ACHN (cell line): ENCODE measurements at regions not wholly inside any gene's neighbourhood (a gene's known extent, or its start where the extent isn't known, plus 50 kb on each side); places are given as distances from the start of the nearest gene placed in this dataset.
"Not testable (repeated sequence)": the region's sequence is repeated elsewhere in the genome, so short reads cannot be mapped to it uniquely, and the experiment has no call there.

Source experiments
- DNase-seq: peaks from one replicate; pipeline ENCODE4 v3.0.0-alpha.2; 2015
- in situ Hi-C: cut with HindIII; loops from 2 replicates; pipeline ENCODE4 v1.10.0; 2017; ENCODE audit warnings: low sequenced_read_pairs, low pct_ligation_motif_present, low pct_unique_long_range_greater_than_20kb

DNA sequence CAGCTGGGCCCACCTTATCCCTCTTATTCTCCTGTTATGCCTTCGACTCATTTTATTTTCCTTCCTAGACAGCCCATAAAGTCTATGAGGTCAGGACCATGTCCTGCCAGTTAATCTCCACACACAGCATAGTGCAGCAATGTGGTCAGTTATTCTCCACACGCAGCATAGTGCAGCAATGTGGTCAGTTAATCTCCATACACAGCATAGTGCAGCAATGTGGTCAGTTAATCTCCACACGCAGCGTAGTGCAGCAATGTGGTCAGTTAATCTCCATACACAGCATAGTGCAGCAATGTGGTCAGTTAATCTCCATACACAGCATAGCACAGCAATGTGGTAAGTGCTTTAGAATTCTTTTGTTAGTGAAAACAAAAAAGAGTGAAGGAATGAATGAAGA lies 77.8 kb downstream of the TEX36 start:
- no peak for DNase-seq

DNA sequence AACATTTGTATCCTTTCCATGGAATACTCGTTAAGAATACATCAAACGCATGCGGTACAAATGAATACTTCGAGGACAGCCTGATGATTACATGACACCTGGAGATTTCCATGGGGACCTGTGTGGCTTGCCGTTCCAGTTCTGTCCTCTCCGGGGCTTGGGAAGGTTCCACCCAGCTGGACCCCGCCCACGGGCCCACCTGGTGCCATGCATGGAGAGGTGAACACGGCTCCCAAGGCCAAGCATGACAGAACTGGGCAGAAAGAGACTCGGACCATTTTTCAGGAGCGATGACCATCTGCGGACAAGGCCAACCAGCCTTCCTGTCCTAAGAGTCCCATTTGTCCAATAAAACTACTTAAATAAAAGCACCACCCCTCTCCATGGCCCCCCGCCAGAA lies 80.1 kb downstream of the TEX36 start:
- DNase-seq = no peak

More for the DNA sequence above, 77.8 kb downstream of the TEX36 start:
- in situ Hi-C loops = no loop called here

DNA sequence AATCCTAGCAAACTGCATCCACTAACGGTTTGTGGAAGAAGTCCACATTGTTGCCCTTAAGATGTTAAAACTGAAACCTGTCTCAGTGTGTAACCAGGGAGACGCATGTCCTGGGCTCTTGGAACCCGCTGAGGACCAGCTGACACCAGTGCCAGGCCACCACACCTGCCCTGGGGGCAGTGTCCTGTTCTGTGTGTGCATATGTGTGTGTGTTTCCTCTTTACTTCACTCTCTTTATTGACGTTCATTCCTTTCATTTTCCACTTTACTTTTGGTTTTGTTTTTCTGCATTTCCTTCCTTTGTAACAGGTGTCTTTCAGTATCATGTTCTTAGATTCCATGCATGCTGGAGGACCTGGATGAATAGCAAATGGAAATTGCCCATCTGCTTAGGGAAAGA lies 83.8 kb downstream of the TEX36 start:
- DNase-seq = no peak
- in situ Hi-C loops = no loop called here

More for the DNA sequence above, 80.1 kb downstream of the TEX36 start:
- in situ Hi-C loops = no loop called here

DNA sequence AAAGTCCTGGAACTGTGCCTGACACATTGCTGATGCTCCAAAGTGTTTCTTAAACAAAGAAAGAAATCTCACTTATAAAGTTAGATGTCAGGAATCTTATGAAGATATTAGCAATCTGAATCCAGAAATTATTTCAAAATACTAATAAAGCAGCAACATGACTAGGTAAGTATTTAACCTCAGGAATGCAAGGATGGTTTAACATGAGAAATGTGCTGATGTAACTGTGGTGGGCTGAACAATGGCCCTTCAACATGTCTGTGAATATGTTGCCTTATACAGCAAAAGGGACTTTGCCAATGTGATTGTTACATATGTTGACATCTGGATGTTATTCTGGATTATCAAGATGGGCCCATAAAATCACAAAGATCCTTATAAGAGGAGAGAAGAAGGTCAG lies 87.1 kb downstream of the TEX36 start:
- in situ Hi-C loops = no loop called here
- no peak for DNase-seq

DNA sequence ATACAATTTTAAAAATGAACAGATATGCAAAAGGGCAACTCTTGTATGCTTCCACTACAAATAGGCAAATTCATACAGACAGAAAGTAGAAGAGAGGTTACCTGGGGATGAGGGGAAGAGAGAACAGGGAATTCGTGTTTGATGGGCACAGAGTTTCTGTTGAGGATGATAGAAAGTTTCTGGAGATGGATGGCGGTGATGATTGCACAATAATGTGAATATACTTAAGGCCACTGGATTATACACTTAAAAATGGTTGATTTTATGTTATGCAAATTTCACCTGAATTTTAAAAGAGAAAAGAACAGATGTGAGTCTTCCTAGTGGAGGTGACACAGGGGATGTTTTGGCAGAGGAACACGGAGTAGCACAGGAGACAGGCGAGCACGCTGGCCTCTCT lies 89.3 kb downstream of the TEX36 start:
- in situ Hi-C loops = no loop called here
- no peak for DNase-seq

DNA sequence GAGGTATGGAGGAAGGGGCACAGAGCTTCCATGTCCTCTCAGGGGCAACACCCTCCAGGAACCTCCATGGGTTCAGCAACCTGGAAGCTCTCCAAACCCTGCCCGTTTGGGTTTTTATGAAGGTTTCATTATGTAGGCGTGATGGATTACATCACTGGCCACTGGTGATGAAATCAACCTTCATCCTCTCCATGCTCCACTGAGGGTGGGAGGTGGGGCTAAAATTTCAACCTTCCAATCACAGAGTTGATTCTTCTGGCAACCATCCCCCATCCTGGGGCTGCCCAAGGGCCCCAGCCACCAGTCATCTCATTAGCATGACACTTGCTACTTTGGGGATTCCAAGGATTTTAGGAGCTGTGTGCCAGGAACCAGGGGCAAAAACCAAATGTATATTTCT lies 90.1 kb downstream of the TEX36 start:
- in situ Hi-C loops = no loop called here
- no peak for DNase-seq

DNA sequence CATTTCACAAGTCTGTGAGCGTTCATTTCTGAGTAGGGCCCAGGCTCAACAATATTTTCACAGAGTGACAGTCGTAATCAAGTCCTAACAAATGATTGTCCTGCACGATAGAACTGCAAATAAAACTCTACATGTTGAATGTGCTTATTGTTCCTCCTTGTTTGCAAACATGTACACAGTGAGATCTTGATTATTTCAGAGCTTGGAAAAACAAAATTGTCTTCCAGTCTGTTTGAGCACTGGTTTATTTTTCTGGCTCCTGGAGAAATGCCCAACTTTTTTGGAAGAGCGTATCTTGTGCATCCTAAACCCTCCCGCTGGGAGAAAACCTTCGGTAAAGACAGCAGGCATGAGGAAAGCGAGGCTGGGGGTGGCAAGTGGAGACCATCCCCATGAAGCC lies 91.1 kb downstream of the TEX36 start:
- in situ Hi-C loops = no loop called here
- no peak for DNase-seq

DNA sequence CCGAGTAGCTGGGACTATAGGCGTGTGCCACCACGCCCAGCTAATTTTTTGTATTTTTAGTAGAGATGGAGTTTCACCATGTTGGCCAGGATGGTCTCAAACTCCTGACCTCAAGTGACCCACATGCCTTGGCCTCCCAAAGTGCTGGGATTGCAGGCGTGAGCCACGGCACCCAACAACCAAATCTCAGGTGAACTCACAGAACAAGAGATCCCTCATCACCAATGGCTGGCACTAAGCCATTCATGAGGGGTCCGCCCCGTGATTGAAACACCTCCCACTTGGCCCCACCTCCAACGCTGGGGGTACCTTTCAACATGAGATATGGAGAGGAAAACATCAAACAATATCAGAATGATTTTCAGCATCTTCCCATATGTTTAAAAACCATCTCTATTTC lies 94.2 kb downstream of the TEX36 start:
- in situ Hi-C loops, DNase-seq: not testable (repeated sequence)

DNA sequence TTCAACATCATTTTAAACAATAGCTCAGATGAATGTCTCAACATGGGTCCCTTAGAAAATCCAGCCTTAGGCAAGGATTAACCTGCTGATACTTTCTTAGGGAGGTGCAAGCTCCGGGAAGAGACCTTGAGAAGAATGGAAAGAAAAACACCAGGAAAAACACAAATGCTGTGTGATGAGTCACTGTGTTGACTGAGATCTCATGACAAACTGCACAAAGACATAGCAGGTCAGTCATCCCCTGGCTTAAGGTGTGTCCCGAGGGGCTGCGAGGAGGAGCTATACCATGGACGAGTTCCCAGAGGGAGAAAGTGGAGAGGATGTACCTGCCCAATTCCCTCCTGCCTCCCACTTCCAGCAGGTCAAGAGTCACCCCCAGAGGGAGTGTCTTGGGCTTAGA lies 98.0 kb downstream of the TEX36 start:
- in situ Hi-C loops = no loop called here
- DNase-seq = no peak

DNA sequence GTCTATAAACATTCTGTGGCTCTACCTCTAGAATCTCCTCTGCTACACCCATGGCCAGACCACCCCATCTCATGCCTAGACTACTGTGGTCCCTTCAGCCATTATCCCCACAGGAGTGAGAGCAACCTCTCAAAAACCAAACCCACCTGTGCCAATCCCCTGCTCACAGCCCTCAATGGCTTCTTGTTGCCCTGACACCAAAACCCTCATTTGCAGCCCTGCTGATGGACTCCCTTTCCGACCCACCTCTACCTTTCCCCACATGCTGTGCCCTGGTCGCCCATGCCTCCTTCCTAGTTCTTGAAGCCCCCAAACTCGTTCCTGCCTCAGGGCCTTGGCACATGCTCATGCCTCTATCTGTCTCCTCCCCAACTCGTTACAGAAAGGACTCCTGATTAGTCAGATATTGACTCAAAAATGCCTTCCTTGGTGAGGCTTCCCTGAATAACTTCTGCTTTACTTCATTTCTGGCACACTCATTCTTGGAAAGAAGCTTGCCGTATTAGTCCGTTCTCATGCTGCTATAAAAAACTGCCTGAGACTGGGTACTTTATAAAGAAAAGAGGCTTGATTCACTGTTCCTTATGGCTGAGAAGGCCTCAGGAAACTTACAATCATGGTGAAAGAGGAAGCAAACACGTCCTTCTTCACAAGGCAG lies 104.2 kb downstream of the TEX36 start:
- no peak for DNase-seq
- in situ Hi-C loops = no loop called here

DNA sequence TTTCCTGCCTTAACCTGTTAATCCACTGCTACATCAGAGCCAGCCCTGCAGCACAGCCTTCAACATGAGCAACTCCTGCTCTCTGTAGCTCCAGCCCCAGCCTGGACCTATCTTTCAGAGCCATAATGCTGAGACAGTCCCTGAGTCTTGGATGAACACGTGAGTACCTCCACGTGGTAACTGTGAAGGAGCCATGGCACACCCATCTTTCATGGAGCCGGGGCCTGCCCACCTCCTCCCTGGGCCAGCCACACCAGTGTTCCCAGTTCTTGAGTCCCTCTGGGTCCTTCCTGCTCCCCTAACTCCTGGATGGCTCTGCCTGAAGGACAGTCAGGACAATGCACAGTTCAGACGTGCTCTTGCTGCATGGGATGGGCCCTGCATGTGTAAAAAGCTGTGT lies 107.1 kb downstream of the TEX36 start:
- DNase-seq = no peak
- in situ Hi-C loops = no loop called here

DNA sequence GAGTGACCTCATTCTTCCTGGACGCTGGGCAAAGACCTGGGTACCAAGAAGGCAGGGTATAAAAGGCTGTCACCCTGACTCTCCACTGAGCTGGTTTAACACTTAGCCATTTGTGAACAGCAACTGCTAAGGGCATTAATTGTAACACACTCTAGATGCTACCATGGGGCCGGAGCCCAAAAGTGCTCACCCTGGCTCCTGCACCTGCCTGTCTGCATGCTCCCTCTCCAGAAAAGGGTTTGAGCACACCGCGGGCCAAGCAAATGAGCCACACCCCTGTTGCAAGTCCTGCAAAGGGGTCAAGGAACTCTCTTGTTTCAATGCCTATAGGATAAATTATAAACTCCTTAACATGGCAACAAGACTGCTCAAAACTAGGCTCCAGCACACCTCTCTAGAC lies 114.8 kb downstream of the TEX36 start:
- DNase-seq = no peak
- in situ Hi-C loops = no loop called here

DNA sequence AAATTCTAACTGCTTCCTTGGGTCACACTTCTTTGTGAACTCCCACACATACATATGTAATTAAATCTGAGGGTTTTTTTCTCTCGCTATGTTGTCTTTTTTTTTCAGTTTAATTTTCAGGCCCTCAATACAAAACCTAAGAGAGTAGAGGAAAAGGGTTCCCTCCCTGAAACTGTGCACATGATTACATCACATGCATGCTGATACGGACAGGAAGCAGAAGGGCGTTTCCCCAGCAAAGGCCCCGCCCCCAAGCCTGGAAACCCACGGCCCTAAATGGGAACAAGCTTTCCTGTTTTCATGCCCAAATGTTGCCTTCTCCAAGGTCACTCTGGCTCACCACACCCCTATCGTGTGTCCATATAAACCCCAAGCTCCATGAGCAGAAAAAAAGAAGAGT lies 115.4 kb downstream of the TEX36 start:
- in situ Hi-C loops = no loop called here
- no peak for DNase-seq

DNA sequence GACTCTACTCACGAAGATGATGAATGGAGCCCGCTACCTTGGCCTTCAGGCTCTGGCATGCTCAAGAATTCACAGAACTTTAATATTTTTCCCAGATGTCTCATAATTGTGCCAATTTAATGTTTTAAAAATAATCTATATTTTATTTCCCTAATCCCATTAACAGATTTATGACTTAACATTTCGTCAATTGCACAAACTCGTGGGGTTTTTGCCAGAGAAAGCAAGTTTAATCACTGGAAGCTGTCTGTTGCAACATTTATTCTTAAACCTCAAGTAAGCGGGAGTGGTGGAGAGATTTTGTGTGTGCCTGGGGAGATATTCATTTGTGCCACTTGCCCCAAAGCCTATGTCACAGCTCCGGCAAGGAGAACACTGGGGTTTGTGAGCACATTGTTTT lies 117.9 kb downstream of the TEX36 start:
- in situ Hi-C loops = no loop called here
- DNase-seq = no peak

DNA sequence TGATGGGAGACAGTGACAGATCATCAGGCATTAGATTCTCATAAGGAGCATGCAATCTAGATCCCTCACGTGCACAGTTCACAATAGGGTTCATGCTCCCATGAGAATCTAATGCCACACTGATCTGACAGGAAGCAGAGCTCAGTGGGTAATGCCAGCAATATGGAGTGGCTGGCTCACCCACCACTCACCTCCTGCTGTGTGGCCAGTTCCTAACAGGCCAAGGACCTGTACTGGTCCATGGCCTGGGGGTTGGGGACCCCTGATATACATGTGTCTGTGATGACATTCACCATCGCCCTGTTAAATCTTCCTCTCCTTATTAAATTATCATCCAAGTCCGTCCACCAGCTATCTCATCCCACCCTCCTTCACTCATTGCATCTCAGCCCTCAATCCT lies 118.4 kb downstream of the TEX36 start:
- in situ Hi-C loops = no loop called here
- DNase-seq = no peak

DNA sequence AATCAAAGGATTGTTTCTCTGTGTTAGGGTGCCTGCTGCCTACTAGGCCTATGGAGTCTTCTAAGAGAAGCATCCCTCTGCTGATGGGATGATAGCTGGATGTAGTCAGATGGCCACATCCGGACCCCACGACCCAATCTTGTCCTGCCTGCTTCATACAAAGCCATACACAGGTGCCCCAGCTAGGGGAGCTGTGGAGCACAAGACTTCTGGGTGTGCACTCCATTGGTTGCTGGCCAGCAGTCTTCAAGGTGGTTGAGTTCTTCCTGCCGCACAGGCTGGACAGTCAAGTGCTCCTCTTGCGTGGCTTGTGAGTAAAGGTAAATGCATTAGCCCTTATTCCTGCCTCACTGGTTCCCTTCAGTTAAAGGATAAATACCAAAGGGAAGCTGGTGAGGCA lies 120.2 kb downstream of the TEX36 start:
- in situ Hi-C loops = no loop called here
- no peak for DNase-seq

DNA sequence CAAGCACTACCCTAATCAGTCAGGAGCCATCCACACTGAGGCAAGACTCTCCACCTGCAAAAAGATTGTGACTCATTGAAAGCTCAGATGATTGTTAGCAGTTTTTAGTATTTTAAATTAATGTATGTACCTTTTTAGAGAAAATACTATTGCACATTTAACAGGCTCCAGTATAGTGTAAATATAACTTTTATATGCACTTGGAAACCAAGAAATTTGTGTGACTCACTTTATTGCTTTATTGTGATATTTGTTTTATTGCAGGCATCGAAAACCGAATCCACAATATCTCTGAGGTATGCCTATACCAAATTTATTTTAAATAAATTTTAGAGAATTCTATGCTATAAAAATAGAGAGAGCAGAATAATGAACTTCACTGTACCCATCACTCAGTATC lies 122.0 kb downstream of the TEX36 start:
- no peak for DNase-seq
- in situ Hi-C loops = no loop called here

DNA sequence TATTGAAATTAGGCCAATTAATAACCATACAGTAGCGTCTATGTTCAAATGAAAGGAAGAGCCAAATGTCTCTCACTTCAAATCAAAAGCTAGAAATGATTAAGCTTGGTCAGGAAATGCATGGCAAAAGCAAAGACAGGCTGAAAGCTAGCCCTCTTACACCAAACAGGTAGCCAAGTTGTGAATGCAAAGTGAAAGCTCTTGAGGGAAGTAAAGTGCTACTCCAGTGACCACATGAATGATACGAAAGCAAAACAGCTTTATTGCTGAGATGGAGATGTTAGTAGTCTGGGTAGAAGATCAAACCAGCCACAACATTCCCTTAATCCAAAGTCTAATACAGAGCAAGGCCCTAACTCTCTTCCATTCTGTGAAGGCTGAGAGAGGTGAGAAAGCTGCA lies 123.8 kb downstream of the TEX36 start:
- DNase-seq = no peak
- in situ Hi-C loops = no loop called here

DNA sequence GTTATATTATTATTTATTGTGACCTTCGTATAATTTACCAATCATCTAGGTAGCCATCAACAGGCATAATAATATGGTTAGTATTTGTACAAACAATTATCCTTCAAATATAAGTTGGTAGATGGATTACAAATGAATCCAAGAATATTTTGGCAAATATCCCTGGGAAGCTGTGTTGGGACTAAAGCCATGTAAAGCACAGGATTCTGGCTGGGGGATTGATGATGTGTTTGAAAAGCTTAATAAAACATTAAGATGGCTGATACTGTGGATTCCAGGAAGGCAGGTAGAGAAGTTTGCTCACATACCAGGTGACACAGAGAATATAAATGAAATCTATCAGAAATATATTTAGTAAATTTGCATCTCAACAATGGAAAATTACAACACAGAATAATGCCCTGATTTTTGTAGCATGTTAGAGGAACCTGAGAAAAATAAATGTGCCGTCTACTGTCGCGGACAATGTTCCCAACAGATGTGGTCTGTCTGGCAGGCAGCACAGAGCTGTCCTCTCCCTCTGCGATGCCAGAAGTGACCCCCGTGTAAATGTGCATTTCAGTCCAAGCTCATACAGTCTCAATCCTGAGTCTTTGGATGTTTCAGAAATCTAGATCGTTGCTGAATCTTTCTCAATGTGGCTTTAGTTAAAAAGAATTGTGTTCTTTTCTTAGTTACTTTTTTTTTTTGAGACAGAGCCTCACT lies 125.0 kb downstream of the TEX36 start:
- no peak for DNase-seq
- in situ Hi-C loops = no loop called here

DNA sequence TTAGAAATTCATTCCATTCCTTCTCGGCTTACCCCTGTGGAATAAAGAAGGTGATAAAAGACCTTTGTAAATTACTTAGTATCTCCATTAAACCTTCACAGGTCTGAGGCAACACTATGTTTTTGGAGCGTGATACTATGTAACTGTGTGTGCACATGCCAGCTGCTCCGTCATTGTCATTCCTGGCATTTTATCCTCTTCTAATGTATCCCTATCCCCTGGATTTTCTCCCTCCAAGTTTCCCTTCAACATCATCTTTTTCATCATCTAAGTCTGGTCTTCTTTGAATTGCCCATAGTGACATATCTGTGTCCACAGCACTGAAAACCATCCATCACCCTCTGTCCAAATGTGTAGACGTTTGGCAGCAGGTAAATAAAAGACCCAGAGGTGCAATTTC lies 125.7 kb downstream of the TEX36 start:
- in situ Hi-C loops = no loop called here
- DNase-seq = no peak
